Body of pancreas (tissue), 4 donors: ENCODE measurements at regions not wholly inside any gene's neighbourhood (a gene's known extent, or its start where the extent isn't known, plus 50 kb on each side); places are given as distances from the start of the nearest gene placed in this dataset.

Experiments used
- ATAC-seq: fragments of 150-250 bp; one replicate; pipeline ENCODE4 v1.9.1; 2016
- DNase-seq, 4 donors: peaks; one replicate each; pipeline ENCODE4 v3.0.0-alpha.2; 2019
- H3K27ac ChIP-seq, 4 donors: fragments of 200-600 bp; sonication (generic); 1 replicate in 3 of 4; 2 replicates in 1 of 4; pipeline versions ENCODE4 v1.5.1 to v1.6.1; 2016 to 2019; ENCODE audit warnings: mild to moderate bottlenecking in 1 of 4, mixed read lengths in 1 of 4, moderate library complexity in 1 of 4
- H3K27me3 ChIP-seq, 2 donors: fragments of 200-600 bp; sonication (generic); one replicate each; pipeline ENCODE4 v1.6.0; 2016; ENCODE audit warnings: mild to moderate bottlenecking in 1 of 2
- H3K36me3 ChIP-seq, 2 donors: fragments of 200-600 bp; sonication (generic); replicated peaks in 1 of 2; 2 replicates each; pipeline ENCODE4 v1.5.1; 2016; ENCODE audit warnings: low read depth in 2 of 2; ENCODE audit not compliant: insufficient read depth in 1 of 2
- H3K4me1 ChIP-seq: fragments of 200-600 bp; sonication (generic); one replicate; pipeline ENCODE4 v1.6.0; 2016
- H3K4me3 ChIP-seq, 2 donors: fragments of 200-600 bp; sonication (generic); 1 replicate in 1 of 2; 2 replicates in 1 of 2; pipeline ENCODE4 v1.5.1; 2016 to 2019
- H3K9me3 ChIP-seq, 3 donors: fragments of 200-600 bp; sonication (generic); 1 replicate in 2 of 3; 2 replicates in 1 of 3; pipeline ENCODE4 v1.5.1; 2016
- POLR2A ChIP-seq, 3 donors: fragments of 450-650 bp; IDR thresholded peaks; one replicate each; pipeline ENCODE4 v1.6.1; 2016; ENCODE audit warnings: antibody characterized with exemption in 3 of 3, mild to moderate bottlenecking in 2 of 3
- WGBS, 2 donors: methylation state at CpG; one replicate each; pipeline ENCODE4 v1.1.5; 2017; 5-methylcytosine and 5-hydroxymethylcytosine counted together
- intact Hi-C: fragments of 100-400 bp; cut with DNase I; formaldehyde crosslinking; loops from one replicate; pipeline ENCODE4 v1.15.1; 2023
- TF ChIP-seq, protein P1 (sequence below), 7 experiments: fragments of 450-650 bp in 4 of 7; fragments of 200-600 bp in 3 of 7; sonication (generic) in 3 of 7; IDR thresholded peaks; one replicate each; pipeline ENCODE4 v1.5.1; 2016 to 2019; ENCODE audit warnings: antibody characterized with exemption in 7 of 7

GRCh38 chr2:194602750-194603149 lies 1054.3 kb upstream of the SLC39A10 start:
- intact Hi-C loops, result no loop called here
- no peak for ATAC-seq
- Histone ChIP-seq H3K27me3 (no peaks in the 10 kb centered on the region), H3K27ac (no peak overlapping the region), H3K4me3 (no peak overlapping the region), H3K4me1 (no peaks in the 10 kb centered on the region), H3K36me3 (no peaks in the 10 kb centered on the region), H3K9me3 (peaks cover 0 to 6% (median 0%) of the 10 kb centered on the region in 3 donors)
- no peak for DNase-seq
- WGBS, 2 donors, result 40 to 49% methylated on average over 5 of the region's 5 CpGs
- TF ChIP-seq, protein P1, sequence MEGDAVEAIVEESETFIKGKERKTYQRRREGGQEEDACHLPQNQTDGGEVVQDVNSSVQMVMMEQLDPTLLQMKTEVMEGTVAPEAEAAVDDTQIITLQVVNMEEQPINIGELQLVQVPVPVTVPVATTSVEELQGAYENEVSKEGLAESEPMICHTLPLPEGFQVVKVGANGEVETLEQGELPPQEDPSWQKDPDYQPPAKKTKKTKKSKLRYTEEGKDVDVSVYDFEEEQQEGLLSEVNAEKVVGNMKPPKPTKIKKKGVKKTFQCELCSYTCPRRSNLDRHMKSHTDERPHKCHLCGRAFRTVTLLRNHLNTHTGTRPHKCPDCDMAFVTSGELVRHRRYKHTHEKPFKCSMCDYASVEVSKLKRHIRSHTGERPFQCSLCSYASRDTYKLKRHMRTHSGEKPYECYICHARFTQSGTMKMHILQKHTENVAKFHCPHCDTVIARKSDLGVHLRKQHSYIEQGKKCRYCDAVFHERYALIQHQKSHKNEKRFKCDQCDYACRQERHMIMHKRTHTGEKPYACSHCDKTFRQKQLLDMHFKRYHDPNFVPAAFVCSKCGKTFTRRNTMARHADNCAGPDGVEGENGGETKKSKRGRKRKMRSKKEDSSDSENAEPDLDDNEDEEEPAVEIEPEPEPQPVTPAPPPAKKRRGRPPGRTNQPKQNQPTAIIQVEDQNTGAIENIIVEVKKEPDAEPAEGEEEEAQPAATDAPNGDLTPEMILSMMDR (IDR thresholded peaks at IDR 0.05), result no peak
- no peak for TF ChIP-seq POLR2A (IDR thresholded peaks at IDR 0.05)

DNA sequence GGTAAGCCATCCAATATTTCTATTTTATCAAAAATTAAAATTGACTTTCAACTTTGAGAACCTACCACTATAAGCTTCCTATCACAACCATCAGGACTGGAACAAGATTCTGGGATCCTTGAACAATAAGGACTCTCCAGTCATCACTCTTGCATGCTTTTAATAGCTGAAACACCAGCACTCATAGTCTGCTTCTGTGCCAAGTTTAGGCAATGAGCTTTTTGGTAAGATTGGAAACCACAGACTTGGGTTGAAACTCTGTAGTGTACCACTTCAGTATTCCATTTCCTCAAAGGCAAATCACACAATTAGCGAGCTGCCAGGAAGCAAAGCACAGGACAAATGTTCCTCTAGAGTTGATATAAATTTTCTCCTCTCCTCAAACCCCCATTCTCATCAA lies 1065.8 kb upstream of the SLC39A10 start:
- ATAC-seq (no peak), DNase-seq (no peak)
- H3K4me1 ChIP-seq, result no peaks in the 10 kb centered on the region
- no peak overlapping the region for H3K27ac ChIP-seq
- H3K36me3 ChIP-seq, result no peaks in the 10 kb centered on the region
- H3K9me3 ChIP-seq, result no peaks in the 10 kb centered on the region
- H3K4me3 ChIP-seq, result no peak overlapping the region
- no peaks in the 10 kb centered on the region for H3K27me3 ChIP-seq
- intact Hi-C loops, result no loop called here
- WGBS, 2 donors, result 40 to 53% methylated on average over 1 of the region's 1 CpG
- TF ChIP-seq POLR2A (IDR thresholded peaks at IDR 0.05), result no peak
- TF ChIP-seq, protein P1 (IDR thresholded peaks at IDR 0.05), result no peak

DNA sequence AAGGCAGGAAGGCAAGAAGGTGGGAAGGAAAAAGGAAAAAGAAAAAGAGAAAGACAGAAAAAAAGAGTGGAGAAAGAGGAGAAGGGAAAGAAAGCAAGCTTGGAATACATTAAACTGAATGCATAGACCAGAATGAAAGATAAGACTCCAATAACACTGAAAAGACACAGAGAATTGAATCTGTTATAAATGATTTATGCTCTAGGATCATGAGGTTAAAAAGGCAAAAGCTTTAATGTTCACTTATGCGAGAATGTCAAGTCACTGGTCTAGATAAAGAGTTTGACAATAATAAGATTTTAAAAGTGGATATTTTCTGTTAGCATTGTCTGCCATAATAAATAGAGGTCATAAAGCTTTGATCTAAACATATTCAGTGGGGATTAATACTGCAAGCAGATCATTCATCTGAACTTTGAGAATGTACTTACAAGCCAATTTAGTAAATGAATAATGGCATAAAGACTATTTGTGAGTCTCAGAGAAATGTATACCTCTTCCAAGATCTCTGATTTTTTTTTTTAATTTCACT lies 1069.2 kb upstream of the SLC39A10 start:
- intact Hi-C loops, result no loop called here
- DNase-seq (no peak), ATAC-seq (no peak)
- H3K4me3 ChIP-seq, result no peak overlapping the region
- no peaks in the 10 kb centered on the region for H3K4me1 ChIP-seq
- no peak for TF ChIP-seq POLR2A (IDR thresholded peaks at IDR 0.05)
- TF ChIP-seq, protein P1 (IDR thresholded peaks at IDR 0.05), result no peak
- H3K27ac ChIP-seq, result no peak overlapping the region
- H3K27me3 ChIP-seq, result no peaks in the 10 kb centered on the region
- no peaks in the 10 kb centered on the region for H3K9me3 ChIP-seq
- WGBS, 2 donors, result 36 to 42% methylated on average over 1 of the region's 1 CpG
- no peaks in the 10 kb centered on the region for H3K36me3 ChIP-seq

- Histone ChIP-seq H3K27ac (no peak overlapping the region), H3K4me3 (no peak overlapping the region), H3K27me3 (no peaks in the 10 kb centered on the region), H3K4me1 (no peaks in the 10 kb centered on the region), H3K9me3 (no peaks in the 10 kb centered on the region), H3K36me3 (no peaks in the 10 kb centered on the region)
- TF ChIP-seq POLR2A (IDR thresholded peaks at IDR 0.05), result no peak
- TF ChIP-seq, protein P1 (IDR thresholded peaks at IDR 0.05), result no peak
- no peak for ATAC-seq
- intact Hi-C loops, result no loop called here
- WGBS, 2 donors, result 49 to 52% methylated on average over 2 of the region's 2 CpGs
- no peak for DNase-seq
Observed at GRCh38 chr2:194567661-194568017, 1089.4 kb upstream of the SLC39A10 start.

GRCh38 chr2:194566907-194567660 lies 1089.9 kb upstream of the SLC39A10 start:
- 68 to 70% methylated on average over 1 of the region's 1 CpG for WGBS, 2 donors
- Histone ChIP-seq H3K36me3 (no peaks in the 10 kb centered on the region), H3K4me1 (no peaks in the 10 kb centered on the region), H3K27me3 (no peaks in the 10 kb centered on the region), H3K4me3 (no peak overlapping the region), H3K27ac (no peak overlapping the region), H3K9me3 (no peaks in the 10 kb centered on the region)
- DNase-seq (no peak), ATAC-seq (no peak)
- TF ChIP-seq, protein P1 (IDR thresholded peaks at IDR 0.05), result no peak
- no peak for TF ChIP-seq POLR2A (IDR thresholded peaks at IDR 0.05)
- intact Hi-C loops, result no loop called here
